DMS53 (cell line): ENCODE measurements at regions not wholly inside any gene's neighbourhood (a gene's known extent, or its start where the extent isn't known, plus 50 kb on each side); places are given as distances from the start of the nearest gene placed in this dataset.

Experiments used
- DNase-seq: peaks from one replicate; lab custom pipeline; 2025; lab: John Stamatoyannopoulos, UW

GRCh38 chr1:199109160-199109559, 470.3 kb downstream of the PTPRC start:
- DNase-seq: no peak

GRCh38 chr1:199112365-199112764, 473.5 kb downstream of the PTPRC start:
- DNase-seq: no peak

DNA sequence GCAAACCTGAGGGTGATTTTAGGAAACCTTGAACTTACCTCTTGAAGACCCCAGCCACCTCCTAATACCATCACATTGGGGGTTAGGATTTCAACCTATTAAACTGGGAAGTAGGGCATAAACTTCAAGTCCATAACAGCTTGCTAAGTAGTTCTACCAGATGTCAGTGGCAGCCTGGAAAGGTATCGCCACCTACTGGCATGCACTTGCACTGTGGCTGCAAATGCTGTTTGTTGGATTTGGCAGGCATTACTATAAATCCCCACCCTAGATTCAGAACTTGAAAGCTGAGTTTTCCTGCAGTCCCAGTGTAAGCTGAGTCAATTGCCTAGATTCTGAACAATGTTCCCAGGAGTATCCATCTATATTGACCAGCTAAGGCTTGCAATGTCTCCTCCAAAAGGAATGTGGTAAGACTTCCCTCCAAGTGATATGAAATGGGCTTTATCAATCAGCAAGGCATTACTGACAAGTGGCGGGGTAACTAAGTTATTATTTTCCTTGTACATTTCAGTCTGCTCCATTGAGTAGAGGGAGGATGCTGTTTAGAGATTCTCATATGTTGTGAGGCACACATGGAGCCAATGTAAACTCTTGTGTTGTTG, 474.5 kb downstream of the PTPRC start:
- DNase-seq: peak; percentile 80

DNA sequence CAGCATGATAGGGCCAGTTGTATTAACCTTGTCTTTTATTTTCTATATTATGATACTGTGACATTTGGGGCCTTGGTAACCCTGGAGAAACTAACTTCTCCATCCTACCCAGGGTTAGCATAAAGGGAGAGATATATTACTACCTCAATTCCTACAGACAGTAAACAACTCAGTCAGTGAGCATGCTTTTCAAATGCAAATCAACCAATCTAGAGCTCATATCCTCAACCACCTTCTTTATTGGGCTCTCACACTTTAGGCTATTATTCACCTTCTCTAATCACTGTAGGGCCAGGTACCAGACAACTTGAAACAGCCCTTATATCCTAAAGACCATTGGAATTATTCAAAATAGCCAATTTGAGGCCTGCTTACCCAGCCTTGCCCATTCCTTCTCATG, 477.6 kb downstream of the PTPRC start:
- DNase-seq: no peak

GRCh38 chr1:199121047-199121446, 482.2 kb downstream of the PTPRC start:
- DNase-seq: no peak

- DNase-seq: no peak
Measured at GRCh38 chr1:199122085-199122484, 483.2 kb downstream of the PTPRC start.

DNA sequence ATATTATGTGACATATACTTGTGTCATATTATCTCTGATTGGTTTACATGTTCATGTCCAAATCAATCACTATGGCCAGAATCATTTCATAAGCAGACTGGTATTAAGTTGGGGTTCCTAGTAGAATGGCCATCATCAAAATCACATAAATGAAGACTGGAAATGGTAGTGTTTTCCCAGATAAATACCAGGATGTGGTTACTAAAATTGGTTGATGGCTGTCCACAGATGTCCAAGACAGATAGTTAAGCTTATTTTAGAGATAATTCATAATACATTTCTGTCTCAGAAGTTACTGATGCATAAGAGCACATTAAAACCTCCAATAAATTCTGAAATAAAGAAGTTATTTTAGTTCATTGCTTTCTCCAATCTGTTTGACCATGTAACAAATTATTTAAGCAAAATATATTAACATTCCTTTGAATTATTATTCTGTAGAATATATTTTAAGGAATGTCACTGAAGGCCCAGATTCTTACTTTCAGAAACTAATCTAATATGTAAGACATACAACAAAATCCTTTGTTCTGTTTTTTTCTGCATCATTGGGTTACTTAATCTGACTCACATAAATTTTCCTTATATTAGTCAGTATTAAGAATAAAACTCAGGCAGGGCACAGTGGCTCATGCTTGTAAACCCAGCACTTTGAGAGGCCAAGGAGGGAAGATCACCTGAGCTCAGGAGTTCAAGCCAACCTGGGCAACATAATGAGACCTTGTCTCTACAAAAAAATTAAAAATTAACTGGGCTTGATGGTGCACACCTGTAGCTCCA, 483.9 kb downstream of the PTPRC start:
- DNase-seq: no peak

DNA sequence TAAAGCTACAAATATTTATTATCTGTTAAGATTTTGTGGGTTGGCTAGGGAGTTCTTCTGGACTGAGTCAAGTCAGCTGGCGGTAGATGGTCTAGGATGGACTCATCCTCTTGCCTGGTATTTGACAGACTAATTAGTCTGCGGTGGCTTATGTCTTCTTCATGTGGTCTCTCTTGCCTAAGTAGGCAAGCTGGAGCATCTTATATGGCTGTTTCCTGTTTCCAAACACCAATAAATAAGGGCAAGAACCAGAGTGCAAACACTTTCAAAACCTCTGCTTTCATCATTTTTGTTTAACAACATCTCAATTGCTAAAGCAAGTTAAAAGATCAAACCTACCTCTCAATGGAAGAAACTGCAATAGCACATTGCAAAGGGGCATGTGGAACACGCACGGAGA, 484.8 kb downstream of the PTPRC start:
- no peak for DNase-seq

- DNase-seq: no peak
Measured at GRCh38 chr1:199124351-199124750, 485.5 kb downstream of the PTPRC start.

DNA sequence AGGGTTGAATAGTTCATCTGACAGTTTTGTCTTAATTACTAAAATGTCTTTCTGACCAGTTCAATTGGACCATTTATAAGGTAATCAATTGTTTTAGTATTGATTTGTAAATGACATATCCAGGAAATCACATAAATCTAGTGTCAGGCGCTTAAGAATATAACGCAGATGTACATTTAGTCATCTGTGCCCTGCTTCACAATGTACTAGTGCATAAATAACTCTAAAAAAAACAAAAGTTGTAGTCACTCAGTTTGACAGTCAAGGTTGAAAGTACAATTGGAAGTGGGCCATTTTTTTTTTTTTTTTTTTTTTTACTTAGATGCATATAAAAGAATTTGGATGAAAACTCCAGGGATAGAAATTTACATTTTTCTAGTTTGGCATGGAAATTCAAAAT, 490.4 kb downstream of the PTPRC start:
- DNase-seq: no peak

- DNase-seq: no peak
Measured at GRCh38 chr1:199132006-199132405, 493.2 kb downstream of the PTPRC start.

- no peak for DNase-seq
Measured at GRCh38 chr1:199135901-199136300, 497.1 kb downstream of the PTPRC start.

DNA sequence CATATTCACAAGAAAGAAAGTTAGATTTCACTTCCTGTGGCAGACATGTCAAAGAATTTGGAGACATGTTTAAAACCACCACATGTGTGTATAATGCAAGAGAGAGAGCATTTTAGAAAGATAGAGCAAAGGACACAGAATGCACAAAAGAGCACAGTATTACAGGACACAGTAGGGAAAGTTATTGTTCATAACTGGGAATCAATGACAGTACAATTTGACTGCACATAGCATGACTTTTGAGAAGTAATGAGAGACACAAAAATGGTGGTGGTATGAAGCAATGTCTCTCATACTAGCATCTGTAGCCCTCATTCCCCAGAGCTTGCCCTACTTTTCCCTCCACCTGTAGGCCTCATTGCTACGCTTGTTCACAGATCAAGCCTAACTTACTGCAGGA, 499.2 kb downstream of the PTPRC start:
- DNase-seq: no peak

DNA sequence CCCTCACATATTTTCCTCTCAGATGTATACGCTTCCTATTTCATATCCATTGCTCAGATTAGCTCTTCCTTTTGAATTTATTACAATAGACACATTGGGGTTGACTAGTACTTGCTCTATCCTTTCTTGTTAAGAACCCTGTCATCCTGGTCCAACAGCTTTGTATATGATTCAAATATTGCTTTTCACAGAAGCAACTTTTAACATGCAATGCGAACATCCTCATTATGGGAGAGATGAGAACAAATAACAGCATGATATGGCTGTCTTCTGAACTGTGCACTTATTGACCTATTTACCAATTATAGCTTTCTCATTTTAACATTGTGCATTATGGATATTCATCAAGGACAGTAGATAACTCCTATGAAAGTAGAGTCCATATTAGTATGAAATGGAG, 510.8 kb downstream of the PTPRC start:
- no peak for DNase-seq

GRCh38 chr1:199150756-199151155, 511.9 kb downstream of the PTPRC start:
- DNase-seq: no peak

DNA sequence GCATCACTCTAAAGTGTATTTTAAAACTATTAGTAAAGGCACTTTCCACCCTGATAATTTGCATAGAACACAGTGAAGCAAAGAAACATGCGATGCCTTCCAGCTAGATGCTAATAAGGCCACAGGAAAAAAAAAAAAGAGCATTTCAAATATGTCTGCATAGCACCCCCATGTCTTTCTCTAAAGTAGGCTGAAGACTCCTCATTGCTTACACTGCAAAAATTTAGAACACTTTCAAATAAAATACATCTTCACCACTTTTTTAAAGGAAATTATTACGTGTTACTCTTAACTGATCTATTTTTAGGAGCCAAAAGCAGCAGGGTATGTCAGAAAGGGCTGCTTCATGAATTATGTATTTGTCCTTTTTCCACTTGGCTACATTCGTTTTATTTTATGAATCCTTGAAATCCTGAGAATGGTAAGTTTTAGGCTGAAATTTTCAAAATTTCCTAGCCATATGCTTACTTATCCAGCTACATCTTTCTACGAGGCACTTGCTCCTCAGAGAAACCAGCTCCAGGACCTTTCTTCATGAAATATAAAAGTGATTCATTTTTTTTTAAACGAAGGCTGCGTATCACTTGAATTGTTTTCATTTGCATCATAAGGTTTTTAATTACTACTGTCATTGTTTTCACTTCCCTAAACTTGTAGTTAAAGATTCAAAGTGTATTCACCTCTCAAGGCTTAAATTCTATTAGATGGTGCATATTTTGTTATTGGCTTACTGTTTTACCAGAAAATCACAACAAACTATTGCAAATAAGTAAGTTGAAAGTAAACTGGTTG, 513.0 kb downstream of the PTPRC start:
- DNase-seq: no peak

DNA sequence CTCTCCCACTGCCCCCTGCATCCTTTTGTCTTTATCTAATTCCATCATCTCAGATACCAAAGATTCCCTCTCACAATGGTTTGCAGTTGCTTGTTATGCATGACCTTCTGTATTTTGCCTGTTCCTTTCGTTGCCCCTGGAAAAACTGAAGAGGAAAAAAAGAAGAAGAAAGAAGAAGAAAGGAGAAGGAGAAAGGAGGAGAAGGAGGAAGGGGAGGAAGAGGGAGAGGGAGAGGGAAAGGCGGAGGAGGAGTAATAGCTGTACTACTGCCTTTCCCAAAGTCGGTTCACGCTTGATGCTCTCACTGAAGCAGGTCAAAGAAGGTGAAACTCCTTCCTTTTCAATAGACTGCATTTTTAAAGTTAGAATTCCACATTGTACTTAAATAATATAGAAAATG, 513.8 kb downstream of the PTPRC start:
- DNase-seq: no peak

DNA sequence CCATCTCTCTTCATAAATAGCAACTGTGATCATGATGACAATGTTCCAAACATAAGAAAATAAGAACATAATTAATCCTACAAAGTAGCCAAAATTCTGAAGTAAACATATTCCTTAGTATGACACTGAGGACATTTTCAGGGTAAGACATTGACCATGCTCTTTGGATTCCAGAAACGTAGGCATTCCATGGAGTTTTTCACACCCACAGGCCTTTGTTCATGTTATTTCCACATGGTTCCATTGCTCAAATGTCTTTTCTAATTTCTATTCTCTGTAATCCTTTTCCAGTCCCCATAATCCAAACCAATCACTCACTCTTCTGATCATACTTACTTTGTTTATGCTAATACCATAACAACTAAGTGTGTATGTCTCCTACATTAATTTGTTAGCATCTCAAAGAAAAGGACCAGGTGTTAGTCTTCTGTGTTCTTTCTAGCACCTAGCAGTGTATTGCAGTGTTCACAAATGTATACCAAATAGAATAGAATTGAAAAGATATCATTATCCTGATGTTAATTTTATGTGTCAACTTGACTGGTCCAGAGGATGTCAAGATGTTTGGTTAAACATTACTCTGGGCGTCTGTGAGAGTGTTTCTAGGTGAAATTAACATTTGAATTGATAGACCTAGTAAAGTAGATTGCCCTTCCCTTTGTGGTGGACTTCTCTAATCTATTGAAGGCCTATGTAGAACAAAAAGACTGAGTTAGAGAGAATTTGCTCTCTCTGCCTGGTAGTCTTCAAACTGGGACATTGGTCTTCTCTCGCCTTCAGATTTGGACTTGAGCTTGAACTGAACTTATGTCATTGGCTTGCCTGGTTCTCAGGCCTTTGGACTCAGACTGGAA, 516.6 kb downstream of the PTPRC start:
- no peak for DNase-seq

GRCh38 chr1:199157494-199157893, 518.7 kb downstream of the PTPRC start:
- DNase-seq: no peak

DNA sequence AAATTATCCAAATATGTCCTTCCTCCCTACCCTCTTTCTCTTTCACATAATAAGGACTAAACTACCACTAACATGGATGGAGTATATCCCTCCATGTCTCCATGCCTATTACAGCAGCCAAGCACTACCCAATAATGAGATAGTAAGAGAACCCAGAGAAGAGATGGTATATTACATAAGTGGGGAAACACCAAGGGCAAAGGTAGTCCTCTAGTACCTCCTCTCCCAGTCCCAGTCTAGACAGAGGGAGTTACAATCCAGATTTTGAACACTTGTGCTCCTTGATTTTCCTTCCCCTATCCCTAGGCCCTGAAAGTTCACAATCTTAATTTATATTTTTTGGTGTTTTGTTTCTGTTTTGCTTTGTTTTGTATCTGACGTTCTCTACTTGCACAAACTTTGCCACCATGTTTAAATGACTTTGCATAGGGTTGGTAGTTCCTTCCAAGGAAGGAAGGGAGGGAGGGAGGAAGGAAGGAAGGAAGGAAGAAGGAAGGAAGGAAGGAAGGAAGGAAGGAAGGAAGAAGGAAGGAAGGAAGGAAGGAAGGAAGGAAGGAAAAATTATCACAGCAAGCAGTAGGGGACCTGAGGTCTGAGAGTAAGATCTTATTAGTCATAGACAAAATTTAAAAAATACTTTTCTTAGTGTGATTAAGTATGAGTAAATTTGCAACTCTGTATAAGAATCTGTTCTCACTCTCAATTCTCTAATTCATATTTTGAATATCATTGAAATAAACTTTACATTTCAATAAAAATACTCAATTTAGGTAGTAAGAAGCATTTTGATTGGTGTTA, 521.9 kb downstream of the PTPRC start:
- DNase-seq: no peak

DNA sequence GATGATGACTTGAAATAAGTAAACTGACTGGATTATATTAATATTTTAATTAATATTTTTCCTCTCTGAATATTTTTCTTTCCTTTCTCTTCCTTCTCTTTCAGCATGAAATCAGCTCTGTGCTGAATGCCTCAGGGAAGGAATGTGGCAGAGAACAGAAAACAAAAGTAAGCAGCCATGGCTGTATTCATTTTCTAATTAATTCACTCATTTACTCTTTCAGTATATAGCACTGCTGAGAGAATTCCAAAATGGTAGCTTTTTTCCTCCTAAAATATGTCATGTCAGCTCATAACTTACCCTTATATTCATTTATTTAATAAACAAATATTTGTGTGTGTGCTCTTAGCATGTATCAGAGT, 522.5 kb downstream of the PTPRC start:
- no peak for DNase-seq
